ENCODE measurements at regions not wholly inside any gene's neighbourhood (a gene's known extent, or its start where the extent isn't known, plus 50 kb on each side); places are given as distances from the start of the nearest gene placed in this dataset.
A peak's percentile ranks its signal among the peaks of the same experiment; 100 is the strongest.

GRCh38 chr6:105985816-105986632 lies 100.1 kb upstream of the PRDM1 start:
- Histone ChIP-seq H3K27ac (no peak overlapping the region), H3K36me3 (no peaks in the 10 kb centered on the region), H3K9me3 (no peaks in the 10 kb centered on the region), H3K4me3 (peak overlapping the region in 1 of 2 donors; percentile 16), H3K4me1 (peaks cover 0 to 21% of the 10 kb centered on the region in 2 donors), H3K27me3 (peaks cover 6 to 25% of the 10 kb centered on the region in 2 donors)
- TF ChIP-seq CTCF (IDR thresholded peaks at IDR 0.05): no peak
- no peak for DNase-seq (ENCODE audit: low spot score)

GRCh38 chr6:105985098-105985815 lies 100.9 kb upstream of the PRDM1 start:
- H3K4me3 ChIP-seq: no peak overlapping the region
- DNase-seq (ENCODE audit: low spot score): no peak
- H3K27ac ChIP-seq: no peak overlapping the region
- TF ChIP-seq CTCF (IDR thresholded peaks at IDR 0.05): no peak
- no peaks in the 10 kb centered on the region for H3K36me3 ChIP-seq
- H3K4me1 ChIP-seq: peaks cover 0 to 22% of the 10 kb centered on the region in 2 donors
- peaks cover 0 to 4% of the 10 kb centered on the region in 2 donors for H3K9me3 ChIP-seq
- H3K27me3 ChIP-seq: peaks cover 9 to 25% of the 10 kb centered on the region in 2 donors

GRCh38 chr6:105983763-105984162 lies 102.4 kb upstream of the PRDM1 start:
- no peak for TF ChIP-seq CTCF (IDR thresholded peaks at IDR 0.05)
- H3K27me3 ChIP-seq: peaks cover 9 to 19% of the 10 kb centered on the region in 2 donors
- H3K36me3 ChIP-seq: no peaks in the 10 kb centered on the region

GRCh38 chr6:105982761-105983540 lies 103.2 kb upstream of the PRDM1 start:
- Histone ChIP-seq H3K4me1 (peaks cover 0 to 22% of the 10 kb centered on the region in 2 donors), H3K36me3 (no peaks in the 10 kb centered on the region), H3K27me3 (peaks cover 9 to 19% of the 10 kb centered on the region in 2 donors), H3K4me3 (no peak overlapping the region), H3K9me3 (peaks cover 0 to 4% of the 10 kb centered on the region in 2 donors), H3K27ac (no peak overlapping the region)
- no peak for DNase-seq (ENCODE audit: low spot score)
- no peak for TF ChIP-seq CTCF (IDR thresholded peaks at IDR 0.05)

More at GRCh38 chr6:105983763-105984162, 102.4 kb upstream of the PRDM1 start:
- Histone ChIP-seq H3K9me3 (peaks cover 0 to 4% of the 10 kb centered on the region in 2 donors), H3K27ac (no peak overlapping the region), H3K4me3 (no peak overlapping the region), H3K4me1 (peaks cover 0 to 22% of the 10 kb centered on the region in 2 donors)
- no peak for DNase-seq (ENCODE audit: low spot score)

GRCh38 chr6:105981888-105982358 lies 104.2 kb upstream of the PRDM1 start:
- H3K36me3 ChIP-seq: no peaks in the 10 kb centered on the region
- peaks cover 0 to 4% of the 10 kb centered on the region in 2 donors for H3K9me3 ChIP-seq
- H3K27ac ChIP-seq: no peak overlapping the region
- peaks cover 9 to 19% of the 10 kb centered on the region in 2 donors for H3K27me3 ChIP-seq
- no peak for DNase-seq (ENCODE audit: low spot score)
- H3K4me3 ChIP-seq: peak overlapping the region in 1 of 2 donors; percentile 33
- TF ChIP-seq CTCF (IDR thresholded peaks at IDR 0.05): no peak
- H3K4me1 ChIP-seq: peaks cover 0 to 22% of the 10 kb centered on the region in 2 donors
